NB4 (cell line): ENCODE measurements at regions not wholly inside any gene's neighbourhood (a gene's known extent, or its start where the extent isn't known, plus 50 kb on each side); places are given as distances from the start of the nearest gene placed in this dataset.

Experiments
- DNase-seq: peaks from one replicate; pipeline ENCODE4 v3.0.0; 2010; ENCODE audit warnings: low read depth
- H3K4me3 ChIP-seq: one replicate; pipeline ENCODE4 v1.5.1; 2011; ENCODE audit warnings: mild to moderate bottlenecking, low read depth, low read length, moderate library complexity
- MAX ChIP-seq: IDR thresholded peaks from 2 replicates; pipeline ENCODE4 v1.6.1; 2011; ENCODE audit warnings: low read depth, low read length
- MYC ChIP-seq: IDR thresholded peaks from 2 replicates; pipeline ENCODE4 v1.6.1; 2011; ENCODE audit warnings: low read depth, low read length
- POLR2A ChIP-seq: IDR thresholded peaks from 2 replicates; pipeline ENCODE4 v1.6.1; 2011; ENCODE audit warnings: mild to moderate bottlenecking; ENCODE audit not compliant: insufficient read length; ENCODE audit errors: extremely low read depth
- TF ChIP-seq, protein P1 (sequence below): IDR thresholded peaks from one replicate; pipeline ENCODE4 v1.5.1; 2012; ENCODE audit warnings: low read depth, low read length

DNA sequence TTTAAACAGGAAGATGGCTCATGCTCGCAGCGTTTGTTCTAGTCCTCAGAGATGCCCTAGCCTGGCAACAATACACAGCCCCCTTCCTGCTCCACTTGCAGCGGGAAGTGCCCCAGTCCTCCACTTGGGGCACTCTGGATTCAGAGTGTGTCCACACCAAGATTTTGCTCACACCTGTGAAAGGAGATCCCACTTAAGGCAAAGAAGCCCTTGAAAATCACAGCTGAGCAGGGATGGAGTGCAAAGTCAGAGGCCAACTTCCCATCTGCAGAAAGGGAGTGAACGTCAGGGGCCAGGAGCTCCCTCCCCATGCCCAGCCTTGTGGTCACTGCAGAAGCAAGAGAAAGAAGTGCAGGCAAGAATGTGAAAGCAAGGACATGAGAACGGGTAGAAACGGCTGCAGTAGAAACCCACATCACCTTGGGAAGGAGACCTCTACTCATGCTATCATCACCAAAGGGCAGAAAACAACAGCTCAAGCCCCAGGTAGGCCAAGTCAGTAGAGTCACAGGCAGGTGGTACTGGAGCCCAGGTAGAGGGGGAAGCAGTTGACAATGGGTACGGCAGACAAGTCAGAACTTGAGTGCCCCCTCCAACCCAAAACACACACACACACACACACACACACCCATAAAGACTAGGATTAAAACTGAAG is 157.4 kb downstream of the BUD13 start:
- TF ChIP-seq MYC (no peak), POLR2A (no peak), MAX (no peak)
- TF ChIP-seq, protein P1, sequence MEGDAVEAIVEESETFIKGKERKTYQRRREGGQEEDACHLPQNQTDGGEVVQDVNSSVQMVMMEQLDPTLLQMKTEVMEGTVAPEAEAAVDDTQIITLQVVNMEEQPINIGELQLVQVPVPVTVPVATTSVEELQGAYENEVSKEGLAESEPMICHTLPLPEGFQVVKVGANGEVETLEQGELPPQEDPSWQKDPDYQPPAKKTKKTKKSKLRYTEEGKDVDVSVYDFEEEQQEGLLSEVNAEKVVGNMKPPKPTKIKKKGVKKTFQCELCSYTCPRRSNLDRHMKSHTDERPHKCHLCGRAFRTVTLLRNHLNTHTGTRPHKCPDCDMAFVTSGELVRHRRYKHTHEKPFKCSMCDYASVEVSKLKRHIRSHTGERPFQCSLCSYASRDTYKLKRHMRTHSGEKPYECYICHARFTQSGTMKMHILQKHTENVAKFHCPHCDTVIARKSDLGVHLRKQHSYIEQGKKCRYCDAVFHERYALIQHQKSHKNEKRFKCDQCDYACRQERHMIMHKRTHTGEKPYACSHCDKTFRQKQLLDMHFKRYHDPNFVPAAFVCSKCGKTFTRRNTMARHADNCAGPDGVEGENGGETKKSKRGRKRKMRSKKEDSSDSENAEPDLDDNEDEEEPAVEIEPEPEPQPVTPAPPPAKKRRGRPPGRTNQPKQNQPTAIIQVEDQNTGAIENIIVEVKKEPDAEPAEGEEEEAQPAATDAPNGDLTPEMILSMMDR, result no peak
- DNase-seq, result no peak
- H3K4me3 ChIP-seq, result no peak overlapping the region

- DNase-seq, result no peak
- no peak overlapping the region for H3K4me3 ChIP-seq
- TF ChIP-seq MYC (no peak), POLR2A (no peak)
Observed at GRCh38 chr11:116614306-116615210, 158.2 kb downstream of the BUD13 start.

- TF ChIP-seq MYC, result no peak
- TF ChIP-seq, protein P1, result no peak
- TF ChIP-seq POLR2A, result no peak
- no peak for TF ChIP-seq MAX
- no peak for DNase-seq
- H3K4me3 ChIP-seq, result no peak overlapping the region
Observed at GRCh38 chr11:116613206-116613875, 159.4 kb downstream of the BUD13 start.

DNA sequence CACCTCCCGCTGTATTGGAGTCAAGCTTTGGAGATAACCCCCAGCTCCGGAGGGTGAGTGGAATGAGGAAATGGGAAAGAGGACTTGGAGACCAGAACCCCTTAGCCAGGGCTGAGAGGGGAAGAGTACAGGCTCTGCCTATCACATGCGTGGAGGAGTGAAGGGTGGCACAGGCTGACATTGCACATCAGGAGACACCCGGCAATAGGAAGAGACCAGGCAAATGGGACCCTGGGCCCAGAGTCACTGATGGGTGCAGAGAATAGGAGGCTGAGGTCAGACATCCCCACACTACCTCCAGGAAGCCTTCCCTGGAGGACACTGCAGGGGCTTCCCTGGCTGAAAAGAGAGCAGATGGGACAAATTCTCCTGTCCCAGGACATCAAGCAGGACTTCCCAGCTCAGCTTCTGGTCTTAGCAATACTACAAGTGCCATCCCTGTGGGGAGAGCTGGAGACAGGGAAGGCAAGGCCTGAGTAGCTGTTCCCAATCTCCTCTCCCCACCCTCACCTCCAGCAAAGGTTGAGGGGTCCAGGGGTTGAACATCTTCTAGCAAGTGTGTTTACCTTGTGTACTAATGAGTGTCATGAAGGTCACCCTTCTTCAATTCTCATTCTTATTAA is 160.7 kb downstream of the BUD13 start:
- no peak for DNase-seq
- TF ChIP-seq MYC, result no peak
- TF ChIP-seq, protein P1, result no peak
- no peak for TF ChIP-seq MAX
- TF ChIP-seq POLR2A, result no peak
- no peak overlapping the region for H3K4me3 ChIP-seq

GRCh38 chr11:116610190-116610589 is 162.6 kb downstream of the BUD13 start:
- DNase-seq, result no peak
- no peak for TF ChIP-seq POLR2A
- TF ChIP-seq, protein P1, result no peak
- no peak for TF ChIP-seq MYC
- no peak for TF ChIP-seq MAX
- no peak overlapping the region for H3K4me3 ChIP-seq

- DNase-seq, result peak; percentile 18
- TF ChIP-seq MAX (no peak), POLR2A (no peak), MYC (no peak)
- TF ChIP-seq, protein P1, result no peak
- no peak overlapping the region for H3K4me3 ChIP-seq
Observed at GRCh38 chr11:116607027-116607426, 165.8 kb downstream of the BUD13 start.
